Activated CD8-positive, alpha-beta memory T cell treated with anti-CD3 and anti-CD28 coated beads, Interleukin-2, amount 10 ng/mL, durations not matched to agents 7 days and 5 days (primary cell): ENCODE measurements at regions not wholly inside any gene's neighbourhood (a gene's known extent, or its start where the extent isn't known, plus 50 kb on each side); places are given as distances from the start of the nearest gene placed in this dataset.

ENCODE experiments used
- ATAC-seq: fragments of 150-1000 bp; cut with Tn5 transposase; one replicate; pipeline ENCODE4 v1.10.0; 2021; ENCODE audit warnings: moderate library complexity
- CTCF ChIA-PET: fragments of 350-600 bp; sonication (Branson Sonifier 250); formaldehyde crosslinking; loops from one replicate; lab custom pipeline; 2021; ENCODE audit warnings: antibody characterized with exemption; lab: Charles Lee
- DNase-seq: peaks from one replicate; pipeline ENCODE4 v3.0.0-alpha.2; 2020
- H3K27ac Mint-ChIP-seq: one replicate; pipeline ENCODE4 v1.8.0; 2021; ENCODE audit warnings: mild to moderate bottlenecking, mixed read lengths
- H3K27me3 Mint-ChIP-seq: one replicate; pipeline ENCODE4 v1.8.0; 2021; ENCODE audit warnings: mixed read lengths
- H3K36me3 Mint-ChIP-seq: one replicate; pipeline ENCODE4 v1.8.0; 2021; ENCODE audit warnings: mild to moderate bottlenecking, mixed read lengths
- H3K4me1 Mint-ChIP-seq: one replicate; pipeline ENCODE4 v1.8.0; 2021; ENCODE audit warnings: mixed read lengths
- H3K4me3 Mint-ChIP-seq: one replicate; pipeline ENCODE4 v1.8.0; 2021; ENCODE audit warnings: mild to moderate bottlenecking, moderate library complexity, mixed read lengths
- H3K9me3 Mint-ChIP-seq: one replicate; pipeline ENCODE4 v1.8.0; 2022; ENCODE audit warnings: low read depth, mixed read lengths

- Mint-ChIP-seq H3K9me3 (no peaks in the 10 kb centered on the region), H3K4me3 (no peak overlapping the region), H3K27ac (peak overlapping the region; percentile 25), H3K27me3 (no peaks in the 10 kb centered on the region), H3K4me1 (no peaks in the 10 kb centered on the region), H3K36me3 (no peaks in the 10 kb centered on the region)
- CTCF ChIA-PET: no interaction called here
- DNase-seq (no peak), ATAC-seq (no peak)
Observed at GRCh38 chr3:177471733-177472480, 274.6 kb upstream of the TBL1XR1 start.

- no peaks in the 10 kb centered on the region for H3K27me3 Mint-ChIP-seq
- ATAC-seq (no peak), DNase-seq (no peak)
- no peaks in the 10 kb centered on the region for H3K36me3 Mint-ChIP-seq
- H3K9me3 Mint-ChIP-seq: no peaks in the 10 kb centered on the region
- no peaks in the 10 kb centered on the region for H3K4me1 Mint-ChIP-seq
- CTCF ChIA-PET: no interaction called here
- H3K27ac Mint-ChIP-seq: no peak overlapping the region
- H3K4me3 Mint-ChIP-seq: no peak overlapping the region
Observed at GRCh38 chr3:177473184-177473583, 275.9 kb upstream of the TBL1XR1 start.

- CTCF ChIA-PET: no interaction called here
- DNase-seq (no peak), ATAC-seq (no peak)
- H3K4me1 Mint-ChIP-seq: no peaks in the 10 kb centered on the region
- no peak overlapping the region for H3K4me3 Mint-ChIP-seq
- no peak overlapping the region for H3K27ac Mint-ChIP-seq
- H3K27me3 Mint-ChIP-seq: no peaks in the 10 kb centered on the region
- H3K9me3 Mint-ChIP-seq: no peaks in the 10 kb centered on the region
- H3K36me3 Mint-ChIP-seq: no peaks in the 10 kb centered on the region
Observed at GRCh38 chr3:177473903-177474302, 276.6 kb upstream of the TBL1XR1 start.

GRCh38 chr3:177474652-177475355 is 277.5 kb upstream of the TBL1XR1 start:
- no peaks in the 10 kb centered on the region for H3K4me1 Mint-ChIP-seq
- H3K27me3 Mint-ChIP-seq: no peaks in the 10 kb centered on the region
- ATAC-seq (no peak), DNase-seq (no peak)
- CTCF ChIA-PET: no interaction called here
- no peak overlapping the region for H3K27ac Mint-ChIP-seq
- no peak overlapping the region for H3K4me3 Mint-ChIP-seq
- H3K36me3 Mint-ChIP-seq: no peaks in the 10 kb centered on the region
- no peaks in the 10 kb centered on the region for H3K9me3 Mint-ChIP-seq

GRCh38 chr3:177475356-177475665 is 278.0 kb upstream of the TBL1XR1 start:
- ATAC-seq: no peak
- H3K27ac Mint-ChIP-seq: no peak overlapping the region
- H3K27me3 Mint-ChIP-seq: no peaks in the 10 kb centered on the region

GRCh38 chr3:177476495-177476894 is 279.2 kb upstream of the TBL1XR1 start:
- peaks cover 2% of the 10 kb centered on the region for H3K9me3 Mint-ChIP-seq
- CTCF ChIA-PET: no interaction called here
- H3K4me3 Mint-ChIP-seq: no peak overlapping the region
- DNase-seq (no peak), ATAC-seq (no peak)
- no peaks in the 10 kb centered on the region for H3K36me3 Mint-ChIP-seq
- H3K4me1 Mint-ChIP-seq: no peaks in the 10 kb centered on the region
- no peak overlapping the region for H3K27ac Mint-ChIP-seq
- no peaks in the 10 kb centered on the region for H3K27me3 Mint-ChIP-seq

More at GRCh38 chr3:177475356-177475665, 278.0 kb upstream of the TBL1XR1 start:
- Mint-ChIP-seq H3K4me3 (no peak overlapping the region), H3K9me3 (no peaks in the 10 kb centered on the region), H3K36me3 (no peaks in the 10 kb centered on the region), H3K4me1 (no peaks in the 10 kb centered on the region)
- CTCF ChIA-PET: no interaction called here
- no peak for DNase-seq

- H3K36me3 Mint-ChIP-seq: no peaks in the 10 kb centered on the region
- ATAC-seq (no peak), DNase-seq (no peak)
- no peaks in the 10 kb centered on the region for H3K4me1 Mint-ChIP-seq
- H3K4me3 Mint-ChIP-seq: no peak overlapping the region
- CTCF ChIA-PET: no interaction called here
- no peak overlapping the region for H3K27ac Mint-ChIP-seq
- H3K27me3 Mint-ChIP-seq: no peaks in the 10 kb centered on the region
- H3K9me3 Mint-ChIP-seq: peaks cover 2% of the 10 kb centered on the region
Observed at GRCh38 chr3:177476921-177477435, 279.7 kb upstream of the TBL1XR1 start.

- H3K9me3 Mint-ChIP-seq: peaks cover 2% of the 10 kb centered on the region
- H3K4me3 Mint-ChIP-seq: no peak overlapping the region
- CTCF ChIA-PET: no interaction called here
- no peak overlapping the region for H3K27ac Mint-ChIP-seq
- H3K27me3 Mint-ChIP-seq: no peaks in the 10 kb centered on the region
- ATAC-seq (no peak), DNase-seq (no peak)
- no peaks in the 10 kb centered on the region for H3K36me3 Mint-ChIP-seq
- H3K4me1 Mint-ChIP-seq: no peaks in the 10 kb centered on the region
Observed at GRCh38 chr3:177478170-177478867, 281.0 kb upstream of the TBL1XR1 start.

GRCh38 chr3:177479630-177480029 is 282.3 kb upstream of the TBL1XR1 start:
- Mint-ChIP-seq H3K36me3 (no peaks in the 10 kb centered on the region), H3K4me3 (no peak overlapping the region), H3K27ac (no peak overlapping the region), H3K9me3 (peaks cover 2% of the 10 kb centered on the region), H3K27me3 (no peaks in the 10 kb centered on the region), H3K4me1 (no peaks in the 10 kb centered on the region)
- DNase-seq: no peak
- CTCF ChIA-PET: no interaction called here
- no peak for ATAC-seq

GRCh38 chr3:177481329-177481728 is 284.0 kb upstream of the TBL1XR1 start:
- CTCF ChIA-PET: no interaction called here
- peaks cover 5% of the 10 kb centered on the region for H3K36me3 Mint-ChIP-seq
- ATAC-seq (no peak), DNase-seq (no peak)
- H3K27ac Mint-ChIP-seq: no peak overlapping the region
- peaks cover 2% of the 10 kb centered on the region for H3K9me3 Mint-ChIP-seq
- no peaks in the 10 kb centered on the region for H3K4me1 Mint-ChIP-seq
- no peak overlapping the region for H3K4me3 Mint-ChIP-seq
- no peaks in the 10 kb centered on the region for H3K27me3 Mint-ChIP-seq

GRCh38 chr3:177482048-177482691 is 284.9 kb upstream of the TBL1XR1 start:
- H3K27me3 Mint-ChIP-seq: no peaks in the 10 kb centered on the region
- ATAC-seq: no peak
- DNase-seq: no peak
- no peaks in the 10 kb centered on the region for H3K4me1 Mint-ChIP-seq
- H3K27ac Mint-ChIP-seq: no peak overlapping the region
- no peak overlapping the region for H3K4me3 Mint-ChIP-seq
- CTCF ChIA-PET: interaction anchor here (1.1 kb wide), 1 partner anchor 33 kb away, joined by 3 read pairs; no protein-coding TSS in a partner anchor
- H3K36me3 Mint-ChIP-seq: peaks cover 5% of the 10 kb centered on the region
- H3K9me3 Mint-ChIP-seq: peaks cover 2% of the 10 kb centered on the region

GRCh38 chr3:177483182-177483967 is 286.1 kb upstream of the TBL1XR1 start:
- Mint-ChIP-seq H3K4me1 (no peaks in the 10 kb centered on the region), H3K9me3 (peaks cover 2% of the 10 kb centered on the region), H3K27ac (no peak overlapping the region), H3K36me3 (peaks cover 5% of the 10 kb centered on the region), H3K4me3 (no peak overlapping the region), H3K27me3 (no peaks in the 10 kb centered on the region)
- DNase-seq: no peak
- ATAC-seq: no peak
- CTCF ChIA-PET: interaction anchor here (0.6 to 1.1 kb wide), 2 partner anchors 34 to 285 kb away, joined by 3 to 4 read pairs; no protein-coding TSS in a partner anchor

GRCh38 chr3:177484206-177484605 is 286.9 kb upstream of the TBL1XR1 start:
- peaks cover 2% of the 10 kb centered on the region for H3K4me1 Mint-ChIP-seq

More at GRCh38 chr3:177484206-177484605, 286.9 kb upstream of the TBL1XR1 start:
- Mint-ChIP-seq H3K4me3 (no peak overlapping the region), H3K27ac (no peak overlapping the region), H3K36me3 (peaks cover 5% of the 10 kb centered on the region), H3K9me3 (peaks cover 2% of the 10 kb centered on the region), H3K27me3 (no peaks in the 10 kb centered on the region)
- CTCF ChIA-PET: no interaction called here
- DNase-seq: no peak
- no peak for ATAC-seq
